ENCODE measurements at regions not wholly inside any gene's neighbourhood (a gene's known extent, or its start where the extent isn't known, plus 50 kb on each side); places are given as distances from the start of the nearest gene placed in this dataset.

DNA sequence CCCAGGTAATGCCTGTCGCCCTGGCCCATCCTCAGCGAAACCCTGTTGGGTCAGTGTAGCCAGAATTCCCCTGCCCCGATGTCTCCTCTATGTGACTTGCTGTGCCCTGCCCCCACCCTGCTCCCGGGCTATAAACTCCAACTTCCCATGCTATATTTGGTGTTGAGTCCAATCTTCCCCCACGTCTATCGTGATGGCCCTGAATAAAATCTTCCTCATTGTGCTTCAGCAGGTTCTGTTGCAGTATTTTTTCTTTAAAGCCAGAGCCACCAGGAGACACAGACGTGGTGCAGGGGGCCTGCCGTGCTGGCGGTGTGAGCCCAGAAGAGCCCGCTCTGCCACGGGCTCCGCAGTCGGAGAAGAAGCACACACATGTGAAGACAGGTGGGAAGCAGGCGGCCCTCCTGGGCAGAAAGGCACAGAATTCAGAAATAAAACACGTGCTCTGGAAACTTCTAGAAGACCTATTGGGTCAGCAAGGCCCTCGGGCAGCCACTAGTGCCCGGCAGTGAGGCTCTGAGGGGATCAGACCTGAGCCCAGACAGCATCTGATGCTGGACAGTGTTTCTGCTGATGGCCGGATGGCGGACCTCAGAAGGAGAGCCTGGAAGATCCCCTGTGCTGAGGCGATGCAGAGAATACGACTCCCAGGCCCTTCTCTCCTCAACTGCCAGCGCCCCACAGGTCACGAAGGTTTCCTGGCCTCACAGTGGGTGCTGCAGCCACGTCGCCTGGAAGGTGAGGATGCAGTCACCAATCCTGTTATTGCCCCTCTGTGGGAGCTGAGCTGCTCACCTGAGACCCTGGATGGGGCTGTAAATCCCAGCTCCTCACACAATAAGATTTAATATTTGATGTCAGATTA, 501.9 kb downstream of the BRD1 start:
- DNase-seq (ENCODE audit: extremely low read depth in 1 of 2, low read depth in 1 of 2) = no peak

DNA sequence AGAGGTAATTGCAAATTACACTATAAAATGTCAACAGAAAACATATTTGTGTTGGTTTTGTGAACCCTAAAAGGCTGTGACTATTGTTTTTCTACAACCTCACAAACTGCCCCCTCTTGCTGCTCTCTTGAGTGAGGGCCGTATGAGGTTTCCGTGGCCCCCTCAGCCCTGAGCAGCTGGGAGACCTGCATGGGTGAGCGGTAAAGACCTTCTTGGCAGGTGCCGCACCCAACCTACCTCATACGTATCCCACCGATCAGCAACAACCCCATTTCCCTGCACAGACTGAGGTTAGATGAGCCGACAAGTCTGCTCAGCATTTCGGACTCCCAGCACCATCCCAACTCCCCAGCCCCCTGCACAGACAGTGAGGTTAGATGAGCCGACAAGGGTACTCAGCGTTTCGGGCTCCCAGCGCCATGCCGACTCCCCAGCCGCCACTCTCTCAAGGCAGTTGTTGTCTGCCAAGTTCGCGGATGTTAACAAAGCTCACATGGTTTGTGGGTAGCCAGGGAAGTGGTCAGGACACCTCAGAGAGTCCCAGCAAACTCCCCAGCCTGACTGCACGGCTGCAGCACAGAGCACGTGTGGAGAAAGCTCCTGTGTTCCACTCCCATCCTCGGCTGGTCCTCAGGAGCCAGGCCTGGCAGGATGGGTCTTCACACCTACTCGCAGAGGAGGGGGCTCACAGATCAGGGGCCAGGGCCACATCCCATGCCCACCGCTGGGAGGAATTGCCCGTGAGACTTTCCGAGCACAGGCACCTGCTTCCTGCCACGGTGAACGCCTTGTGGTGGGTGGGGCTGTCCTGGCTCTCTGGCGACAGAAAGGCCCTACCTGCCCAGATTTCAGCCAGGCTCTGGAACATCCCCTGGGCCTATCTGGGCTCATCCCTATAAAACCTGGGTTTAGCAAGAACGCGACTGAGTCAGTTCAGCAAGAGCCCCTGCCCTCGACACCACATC, 502.9 kb downstream of the BRD1 start:
- DNase-seq (ENCODE audit: extremely low read depth in 1 of 2, low read depth in 1 of 2) = no peak

DNA sequence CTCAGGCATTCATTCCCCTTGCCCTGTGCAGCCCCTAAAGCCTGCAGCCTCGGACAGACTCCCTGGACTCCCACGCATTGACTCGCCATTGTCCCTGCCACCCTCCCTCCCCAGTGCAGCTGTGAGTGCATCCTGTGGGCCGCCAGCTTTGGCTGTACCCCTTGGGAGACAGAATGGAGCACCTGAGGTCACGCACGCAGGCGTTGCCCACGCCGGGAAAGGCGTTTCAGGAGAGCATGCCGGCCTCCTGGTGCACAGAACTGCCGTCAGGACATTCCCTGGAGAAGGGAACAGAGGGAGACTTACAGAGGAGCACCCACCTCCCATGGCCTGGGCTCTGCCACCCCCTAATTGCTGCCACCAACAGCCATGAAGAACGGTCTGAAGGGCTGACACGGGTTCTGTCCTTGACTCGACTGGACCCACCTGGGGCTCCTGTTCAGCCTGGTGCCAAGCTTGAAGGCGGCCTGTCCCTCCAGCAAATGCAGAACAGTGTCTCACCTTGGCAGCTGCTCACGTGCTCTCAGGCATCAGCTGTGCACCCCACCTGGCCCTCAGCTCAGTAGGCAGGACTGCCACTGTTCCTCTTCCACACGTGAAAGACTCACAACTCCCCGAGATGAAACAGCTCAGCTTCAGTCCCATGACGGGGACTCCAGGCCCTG, 503.8 kb downstream of the BRD1 start:
- no peak for DNase-seq (ENCODE audit: extremely low read depth in 1 of 2, low read depth in 1 of 2)

DNA sequence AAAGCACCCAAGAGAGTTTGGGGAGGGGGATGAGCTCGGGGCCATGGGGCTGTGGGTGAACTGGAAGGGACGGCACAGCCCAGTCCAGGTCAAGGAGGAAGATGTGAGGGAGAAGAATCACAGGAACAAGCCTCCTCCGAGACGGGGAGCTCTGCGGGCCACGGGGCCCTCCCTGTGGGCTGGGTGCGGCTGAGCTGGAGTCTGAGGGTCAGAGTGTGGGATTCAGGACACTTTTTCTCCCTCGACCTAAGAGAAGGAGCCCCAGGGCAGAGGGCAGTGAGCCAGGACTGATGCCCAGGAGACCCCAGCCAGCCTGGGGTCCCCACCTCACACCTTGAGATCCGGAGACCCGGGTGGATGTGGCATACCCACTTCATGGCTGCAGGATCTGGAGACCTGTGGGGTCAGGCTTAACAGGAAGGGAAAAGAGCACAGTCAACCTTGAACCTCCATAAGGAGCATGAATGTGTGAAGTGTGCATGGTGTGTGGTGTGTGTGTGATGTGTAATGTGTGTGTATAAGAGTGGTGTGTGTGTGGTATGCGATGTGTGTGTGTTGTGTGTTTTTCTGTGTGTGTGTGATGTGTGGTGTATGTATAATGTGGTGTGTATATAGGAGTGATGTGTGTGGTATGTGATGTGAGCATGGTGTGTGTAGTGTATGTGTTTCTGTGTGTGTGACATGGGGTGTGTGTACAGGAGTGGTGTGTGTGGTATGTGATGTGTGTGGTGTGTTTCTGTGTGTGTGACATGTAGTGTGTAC, 504.6 kb downstream of the BRD1 start:
- DNase-seq (ENCODE audit: extremely low read depth in 1 of 2, low read depth in 1 of 2) = no peak

GRCh38 chr22:49322231-49322630, 505.4 kb downstream of the BRD1 start:
- DNase-seq (ENCODE audit: extremely low read depth in 1 of 2, low read depth in 1 of 2) = no peak

- DNase-seq (ENCODE audit: extremely low read depth in 1 of 2, low read depth in 1 of 2) = no peak
Observed at GRCh38 chr22:49321477-49322055, 506.1 kb downstream of the BRD1 start.

GRCh38 chr22:49320714-49321476, 506.8 kb downstream of the BRD1 start:
- DNase-seq (ENCODE audit: extremely low read depth in 1 of 2, low read depth in 1 of 2) = no peak

DNA sequence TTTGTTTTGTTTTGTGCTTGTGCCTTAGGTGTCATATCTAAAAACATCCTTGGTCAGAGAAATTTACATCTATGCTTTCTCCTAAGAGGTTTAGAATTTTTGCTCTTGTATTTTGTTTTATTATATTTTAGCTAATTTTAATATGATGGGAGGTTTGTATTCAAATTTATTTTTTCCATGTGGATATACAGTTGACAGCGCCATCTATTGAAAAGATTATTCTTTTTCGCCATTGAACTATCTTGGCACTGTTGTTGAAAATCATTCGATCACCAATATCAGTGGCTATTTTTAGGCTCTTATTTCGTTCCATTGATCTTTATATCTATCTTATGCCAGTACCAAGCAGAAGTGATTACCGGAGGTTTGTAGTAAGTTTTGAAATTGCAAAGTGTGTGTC, 510.3 kb downstream of the BRD1 start:
- no peak for DNase-seq (ENCODE audit: extremely low read depth in 1 of 2, low read depth in 1 of 2)

DNA sequence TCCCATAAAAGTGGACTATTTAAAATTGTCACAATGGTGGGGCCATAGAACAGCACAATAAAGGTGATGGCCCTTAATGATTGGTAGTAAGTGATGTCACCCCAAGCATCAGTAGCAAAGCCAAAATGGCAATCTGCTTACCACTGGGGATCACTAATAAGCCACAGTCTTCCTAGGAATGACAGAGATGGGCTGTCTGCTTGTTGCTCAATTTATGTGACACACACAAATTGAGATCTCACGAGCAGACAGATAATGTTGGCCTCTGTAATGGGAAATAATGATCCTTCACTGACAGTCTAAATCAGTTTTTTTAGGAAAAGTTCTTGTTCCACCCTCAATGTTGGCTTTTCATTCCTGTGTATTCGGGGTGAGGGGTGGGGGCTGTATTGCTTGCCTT, 515.1 kb downstream of the BRD1 start:
- DNase-seq (ENCODE audit: extremely low read depth in 1 of 2, low read depth in 1 of 2) = no peak

DNA sequence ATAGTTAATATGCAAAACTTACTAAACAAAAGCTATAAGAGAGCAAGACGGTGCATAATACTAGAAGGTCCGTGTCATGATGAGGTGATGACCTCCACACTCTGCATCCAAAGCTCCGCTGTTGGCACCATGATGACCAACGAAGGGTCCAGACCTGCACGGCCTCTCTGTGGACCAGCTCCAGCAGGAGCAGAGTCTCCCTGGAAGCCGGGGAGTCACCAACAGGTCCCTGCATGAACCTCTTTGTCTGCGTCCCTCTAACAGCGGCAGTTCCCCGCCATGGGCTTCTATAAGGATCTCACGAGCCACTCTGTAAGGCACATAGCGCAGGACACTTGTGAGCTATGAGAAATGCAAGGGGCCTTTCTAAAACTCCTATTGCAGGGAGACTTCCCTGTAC, 517.3 kb downstream of the BRD1 start:
- DNase-seq (ENCODE audit: extremely low read depth in 1 of 2, low read depth in 1 of 2) = no peak

- DNase-seq (ENCODE audit: extremely low read depth in 1 of 2, low read depth in 1 of 2) = no peak
Observed at GRCh38 chr22:49308300-49308699, 519.4 kb downstream of the BRD1 start.

DNA sequence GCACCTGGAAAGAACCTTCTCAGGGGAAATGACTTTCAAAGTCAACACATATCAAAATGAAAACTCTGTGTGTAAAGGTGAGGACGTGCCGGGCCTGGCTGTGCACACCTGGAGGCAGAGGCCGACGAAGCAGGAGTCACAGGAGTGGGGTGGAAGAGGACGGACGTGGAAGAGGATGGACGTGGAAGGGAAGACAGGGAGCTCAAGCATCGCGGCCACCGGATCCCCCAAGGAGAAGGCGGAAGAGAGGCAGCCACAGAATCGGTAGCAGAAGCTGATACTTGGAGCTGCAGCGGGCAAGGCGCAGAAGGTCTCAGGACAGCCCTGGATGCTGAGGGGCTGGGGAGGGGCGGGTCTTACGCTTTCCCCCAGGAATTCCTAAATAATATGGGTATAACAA, 519.8 kb downstream of the BRD1 start:
- DNase-seq (ENCODE audit: extremely low read depth in 1 of 2, low read depth in 1 of 2) = no peak

GRCh38 chr22:49307481-49307830, 520.2 kb downstream of the BRD1 start:
- no peak for DNase-seq (ENCODE audit: extremely low read depth in 1 of 2, low read depth in 1 of 2)

GRCh38 chr22:49306632-49307480, 520.8 kb downstream of the BRD1 start:
- no peak for DNase-seq (ENCODE audit: extremely low read depth in 1 of 2, low read depth in 1 of 2)

DNA sequence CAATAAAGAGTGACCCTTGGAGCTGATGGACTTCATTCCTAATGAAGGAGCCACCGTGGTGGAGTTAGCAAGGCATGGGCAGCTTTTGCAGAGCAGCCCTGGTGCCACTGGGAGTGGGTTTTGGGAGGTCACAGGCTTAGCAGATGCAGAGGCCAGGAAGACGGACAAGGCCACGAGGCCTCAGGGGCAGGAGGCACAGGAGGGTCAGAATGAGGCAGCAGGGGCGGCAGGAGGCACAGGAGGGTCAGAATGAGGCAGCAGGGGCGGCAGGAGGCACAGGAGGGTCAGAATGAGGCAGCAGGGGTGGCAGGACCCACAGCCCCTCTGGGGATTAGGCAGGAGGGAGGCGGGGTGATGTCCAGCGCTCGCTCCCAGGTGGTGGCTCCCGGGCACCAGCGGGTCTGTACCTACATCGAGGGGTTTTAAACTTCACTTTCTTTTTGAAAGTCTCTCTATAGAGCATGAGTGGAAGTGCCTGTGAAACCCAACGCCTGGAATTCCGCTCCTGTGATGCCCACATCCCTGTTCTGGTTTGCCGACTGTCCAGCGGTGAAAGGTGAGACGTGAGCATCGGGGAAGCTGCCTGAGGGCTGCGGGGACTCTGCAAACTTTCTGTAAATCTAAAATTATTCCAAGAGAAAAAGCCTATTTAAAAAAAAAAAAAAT, 521.6 kb downstream of the BRD1 start:
- no peak for DNase-seq (ENCODE audit: extremely low read depth in 1 of 2, low read depth in 1 of 2)

- DNase-seq (ENCODE audit: extremely low read depth in 1 of 2, low read depth in 1 of 2) = peak; percentile 4 to 45
Observed at GRCh38 chr22:49305214-49305965, 522.3 kb downstream of the BRD1 start.

GRCh38 chr22:49303781-49304461, 523.8 kb downstream of the BRD1 start:
- DNase-seq (ENCODE audit: extremely low read depth in 1 of 2, low read depth in 1 of 2) = no peak
